GM18870 (cell line): ENCODE measurements at regions not wholly inside any gene's neighbourhood (a gene's known extent, or its start where the extent isn't known, plus 50 kb on each side); places are given as distances from the start of the nearest gene placed in this dataset.

Experiments
- ATAC-seq: cut with Tn5 transposase; IDR thresholded peaks from one replicate; pipeline ENCODE4 v1.9.1; 2021; ENCODE audit warnings: moderate library complexity; ENCODE audit not compliant: unreplicated experiment

- no peak for ATAC-seq
Measured at GRCh38 chr9:8262625-8263622, 463.3 kb upstream of the DMAC1 start.

GRCh38 chr9:8261737-8262136 lies 462.2 kb upstream of the DMAC1 start:
- ATAC-seq: no peak

GRCh38 chr9:8259028-8259427 lies 459.4 kb upstream of the DMAC1 start:
- no peak for ATAC-seq

GRCh38 chr9:8256880-8257279 lies 457.3 kb upstream of the DMAC1 start:
- no peak for ATAC-seq

GRCh38 chr9:8255850-8256249 lies 456.3 kb upstream of the DMAC1 start:
- ATAC-seq: no peak

GRCh38 chr9:8254541-8254940 lies 455.0 kb upstream of the DMAC1 start:
- no peak for ATAC-seq

GRCh38 chr9:8252445-8252844 lies 452.9 kb upstream of the DMAC1 start:
- no peak for ATAC-seq

- no peak for ATAC-seq
Measured at GRCh38 chr9:8251566-8251965, 452.0 kb upstream of the DMAC1 start.

- ATAC-seq: no peak
Measured at GRCh38 chr9:8244505-8245092, 445.0 kb upstream of the DMAC1 start.

- no peak for ATAC-seq
Measured at GRCh38 chr9:8241201-8241600, 441.6 kb upstream of the DMAC1 start.

GRCh38 chr9:8237096-8237495 lies 437.5 kb upstream of the DMAC1 start:
- ATAC-seq: no peak

- ATAC-seq: no peak
Measured at GRCh38 chr9:8235489-8235888, 435.9 kb upstream of the DMAC1 start.

GRCh38 chr9:8234316-8234715 lies 434.7 kb upstream of the DMAC1 start:
- no peak for ATAC-seq

- no peak for ATAC-seq
Measured at GRCh38 chr9:8232726-8233125, 433.1 kb upstream of the DMAC1 start.

- ATAC-seq: no peak
Measured at GRCh38 chr9:8229226-8229625, 429.6 kb upstream of the DMAC1 start.

- no peak for ATAC-seq
Measured at GRCh38 chr9:8224381-8224801, 424.8 kb upstream of the DMAC1 start.

- no peak for ATAC-seq
Measured at GRCh38 chr9:8223861-8224260, 424.3 kb upstream of the DMAC1 start.

GRCh38 chr9:8221462-8221861 lies 421.9 kb upstream of the DMAC1 start:
- no peak for ATAC-seq

- ATAC-seq: no peak
Measured at GRCh38 chr9:8208465-8208864, 408.9 kb upstream of the DMAC1 start.

- no peak for ATAC-seq
Measured at GRCh38 chr9:8207596-8207995, 408.0 kb upstream of the DMAC1 start.

GRCh38 chr9:8206720-8207119 lies 407.1 kb upstream of the DMAC1 start:
- no peak for ATAC-seq

GRCh38 chr9:8205576-8205975 lies 406.0 kb upstream of the DMAC1 start:
- no peak for ATAC-seq
